HCT116 (cell line): ENCODE measurements at regions not wholly inside any gene's neighbourhood (a gene's known extent, or its start where the extent isn't known, plus 50 kb on each side); places are given as distances from the start of the nearest gene placed in this dataset.

Experiments used
- ATAC-seq: fragments of 200-7000 bp; cut with Tn5 transposase; 2 replicates; pipeline ENCODE4 v1.9.1; 2020; ENCODE audit warnings: mild to moderate bottlenecking, moderate library complexity
- BruUV-seq: library from RNA; stranded (reverse); fragments of 400-500 nt; replicated peaks from 2 replicates; lab custom pipeline; 2021; lab: Mats Ljungman, UMichigan
- CTCF ChIA-PET: fragments of 300-600 bp; sonication (Branson Sonifier 250); formaldehyde crosslinking; loops from one replicate; lab custom pipeline; 2021; ENCODE audit warnings: antibody characterized with exemption; lab: Charles Lee
- POLR2A ChIA-PET: fragments of 300-600, 350-600 bp; sonication (Branson Sonifier 250); formaldehyde crosslinking; loops from one replicate; lab custom pipeline; 2021; ENCODE audit warnings: antibody characterized with exemption; lab: Charles Lee
- RAD21 ChIA-PET, 2 experiments: fragments of 300-600 bp; sonication (Branson Sonifier 250); formaldehyde crosslinking; loops; one replicate each; lab custom pipeline; 2023; ENCODE audit warnings: low total read pairs in 2 of 2; ENCODE audit not compliant: uncharacterized antibody in 2 of 2, unreplicated experiment in 2 of 2, low non-redundant PET in 1 of 2; lab: Charles Lee
- DNase-seq: peaks from one replicate; pipeline ENCODE4 v3.0.0-alpha.2; 2010; ENCODE audit warnings: low read depth, low spot score
- H2AFZ ChIP-seq: fragments of 200-600 bp; shearing (Covaris generic), sonication (generic); 2 replicates; pipeline ENCODE4 v1.6.1; 2017; ENCODE audit warnings: low read depth, mixed run types, mixed read lengths, antibody characterized with exemption, low read length; ENCODE audit not compliant: poor library complexity, severe bottlenecking
- H3K27ac ChIP-seq: 2 replicates; pipeline ENCODE4 v1.5.1; 2012; ENCODE audit warnings: low read depth, low read length
- H3K27me3 ChIP-seq: fragments of 200-600 bp; sonication (generic); 2 replicates; pipeline ENCODE4 v1.6.1; 2016; ENCODE audit warnings: mixed run types, low read length, mixed read lengths; ENCODE audit not compliant: insufficient read depth
- H3K36me3 ChIP-seq, 2 experiments: fragments of 200-500 bp in 1 of 2; fragments of 200-600 bp in 1 of 2; sonication (Bioruptor generic) in 1 of 2; sonication (generic) in 1 of 2; 2 replicates each; pipeline versions ENCODE4 v1.5.1 to v1.6.1; 2014 to 2016; ENCODE audit warnings: low read length in 2 of 2, inconsistent platforms in 1 of 2, mixed read lengths in 1 of 2, mixed run types in 1 of 2; ENCODE audit not compliant: insufficient read depth in 2 of 2, control insufficient read depth in 1 of 2
- H3K4me1 ChIP-seq, 2 experiments: fragments of 200-600 bp in 1 of 2; sonication (generic) in 1 of 2; 2 replicates each; pipeline versions ENCODE4 v1.5.1 to v1.6.1; 2012 to 2017; ENCODE audit warnings: low read length in 2 of 2, inconsistent platforms in 1 of 2, mild to moderate bottlenecking in 1 of 2, mixed read lengths in 1 of 2, mixed run types in 1 of 2, moderate library complexity in 1 of 2; ENCODE audit not compliant: insufficient read depth in 2 of 2, control insufficient read depth in 1 of 2
- H3K4me2 ChIP-seq: fragments of 200-600 bp; sonication (generic); 2 replicates; pipeline ENCODE4 v1.6.1; 2017; ENCODE audit warnings: mixed run types, low read length, mixed read lengths
- H3K4me3 ChIP-seq, 2 experiments: fragments of 200-600 bp in 1 of 2; sonication (generic) in 1 of 2; replicated peaks in 1 of 2; 2 replicates each; pipeline ENCODE4 v1.5.1; 2011 to 2016; ENCODE audit warnings: low read length in 2 of 2, control low read depth in 1 of 2, low read depth in 1 of 2, mild to moderate bottlenecking in 1 of 2, mixed read lengths in 1 of 2, mixed run types in 1 of 2
- H3K79me2 ChIP-seq: fragments of 200-600 bp; sonication (generic); 2 replicates; pipeline ENCODE4 v1.6.1; 2017; ENCODE audit warnings: mild to moderate bottlenecking, mixed run types, low read length, moderate library complexity, mixed read lengths; ENCODE audit not compliant: insufficient read depth
- H3K9ac ChIP-seq: fragments of 200-600 bp; sonication (generic); 2 replicates; pipeline ENCODE4 v1.6.1; 2016; ENCODE audit warnings: low read length, mixed read lengths
- H3K9me2 ChIP-seq: fragments of 200-600 bp; sonication (generic), shearing (Covaris generic); 2 replicates; pipeline ENCODE4 v1.6.1; 2017; ENCODE audit warnings: mixed run types, mild to moderate bottlenecking, moderate library complexity; ENCODE audit not compliant: insufficient read depth
- H3K9me3 ChIP-seq, 2 experiments: fragments of 200-500 bp in 1 of 2; fragments of 200-600 bp in 1 of 2; sonication (Bioruptor generic) in 1 of 2; sonication (generic) in 1 of 2; 2 replicates each; pipeline ENCODE4 v1.6.1; 2014 to 2017; ENCODE audit warnings: low read length in 2 of 2, mixed read lengths in 2 of 2, inconsistent platforms in 1 of 2, low read depth in 1 of 2, mild to moderate bottlenecking in 1 of 2, mixed run types in 1 of 2, moderate library complexity in 1 of 2; ENCODE audit not compliant: control insufficient read depth in 1 of 2, insufficient read depth in 1 of 2
- H4K20me1 ChIP-seq: fragments of 200-600 bp; sonication (generic), shearing (Covaris generic); 2 replicates; pipeline ENCODE4 v1.6.1; 2017; ENCODE audit warnings: mixed run types, mild to moderate bottlenecking, moderate library complexity; ENCODE audit not compliant: insufficient read depth
- ATF3 ChIP-seq: IDR thresholded peaks from 2 replicates; pipeline ENCODE4 v1.6.1; 2012
- CBX3 ChIP-seq: IDR thresholded peaks from 2 replicates; pipeline ENCODE4 v1.6.1; 2012; ENCODE audit warnings: low read depth
- EGR1 ChIP-seq: IDR thresholded peaks from 2 replicates; pipeline ENCODE4 v1.6.1; 2012; ENCODE audit warnings: low read depth
- ELF1 ChIP-seq: IDR thresholded peaks from 2 replicates; pipeline ENCODE4 v1.6.1; 2012; ENCODE audit warnings: low read depth, borderline replicate concordance
- EZH2phosphoT487 ChIP-seq: fragments of 200-600 bp; IDR thresholded peaks from 2 replicates; pipeline ENCODE4 v1.6.1; 2018; ENCODE audit warnings: antibody characterized with exemption, borderline replicate concordance
- FOSL1 ChIP-seq: IDR thresholded peaks from 2 replicates; pipeline ENCODE4 v1.6.1; 2012; ENCODE audit warnings: low read depth
- JUND ChIP-seq: IDR thresholded peaks from 2 replicates; pipeline ENCODE4 v1.6.1; 2012
- POLR2A ChIP-seq: IDR thresholded peaks from 2 replicates; pipeline ENCODE4 v1.7.0; 2011; ENCODE audit warnings: borderline replicate concordance; ENCODE audit not compliant: insufficient read depth, insufficient read length; ENCODE audit errors: extremely low read depth
- POLR2AphosphoS5 ChIP-seq: IDR thresholded peaks from 2 replicates; pipeline ENCODE4 v1.6.1; 2011; ENCODE audit warnings: mild to moderate bottlenecking, low read depth, low read length, moderate library complexity
- SIN3A ChIP-seq: IDR thresholded peaks from 2 replicates; pipeline ENCODE4 v1.6.1; 2012; ENCODE audit warnings: low read depth
- SP1 ChIP-seq: IDR thresholded peaks from 2 replicates; pipeline ENCODE4 v1.6.1; 2012; ENCODE audit warnings: low read depth
- SRF ChIP-seq: IDR thresholded peaks from 2 replicates; pipeline ENCODE4 v1.6.1; 2012; ENCODE audit warnings: low read depth
- TCF7L2 ChIP-seq: IDR thresholded peaks from 2 replicates; pipeline ENCODE4 v1.7.0; 2011; ENCODE audit warnings: borderline replicate concordance, inconsistent platforms; ENCODE audit not compliant: insufficient read depth, insufficient read length; ENCODE audit errors: extremely low read depth
- YY1 ChIP-seq: IDR thresholded peaks from 2 replicates; pipeline ENCODE4 v1.6.1; 2011; ENCODE audit warnings: low read length, low read depth, moderate library complexity, mild to moderate bottlenecking; ENCODE audit not compliant: insufficient replicate concordance; ENCODE audit errors: extremely low read depth
- ZFX ChIP-seq: fragments of 450-650 bp; IDR thresholded peaks from 2 replicates; pipeline ENCODE4 v1.6.1; 2017
- ZNF274 ChIP-seq: fragments of 200-500 bp; sonication (Bioruptor generic); IDR thresholded peaks from 2 replicates; pipeline ENCODE4 v1.6.1; 2014; ENCODE audit warnings: mild to moderate bottlenecking, low read depth, low read length, inconsistent platforms
- intact Hi-C: fragments of 100-400 bp; cut with micrococcal nuclease; formaldehyde crosslinking; loops from 2 replicates; pipeline ENCODE4 v1.10.0; 2022
- TF ChIP-seq, protein P1 (sequence below), 3 experiments: fragments of 200-600 bp in 1 of 3; sonication (generic) in 1 of 3; IDR thresholded peaks in 2 of 3; conservative IDR thresholded peaks in 1 of 3; 2 replicates each; pipeline ENCODE4 v1.5.1; 2012 to 2017; ENCODE audit warnings: low read depth in 2 of 3, low read length in 2 of 3, antibody characterized with exemption in 1 of 3, borderline replicate concordance in 1 of 3, control low read depth in 1 of 3, mild to moderate bottlenecking in 1 of 3, mixed read lengths in 1 of 3, mixed run types in 1 of 3, moderate library complexity in 1 of 3; ENCODE audit not compliant: insufficient read depth in 1 of 3

- no peak for ATAC-seq
- Histone ChIP-seq H3K27ac (no peak overlapping the region), H3K79me2 (no peaks in the 10 kb centered on the region), H3K9me2 (no peaks in the 10 kb centered on the region), H3K4me2 (no peak overlapping the region), H3K4me1 (no peaks in the 10 kb centered on the region), H3K4me3 (no peak overlapping the region), H4K20me1 (no peaks in the 10 kb centered on the region), H3K27me3 (no peaks in the 10 kb centered on the region), H3K9ac (no peak overlapping the region), H3K36me3 (no peaks in the 10 kb centered on the region), H2AFZ (no peak overlapping the region), H3K9me3 (peaks cover 4 to 23% of the 10 kb centered on the region in 2 experiments; a peak in 2 of 4 replicates)
- intact Hi-C loops, result no loop called here
- no TSS peak for BruUV-seq
- ChIA-PET CTCF (no interaction called here), RAD21 (no interaction called here), POLR2A (no interaction called here)
- DNase-seq, result no peak
- TF ChIP-seq EZH2phosphoT487, result no peak
- TF ChIP-seq, protein P1, sequence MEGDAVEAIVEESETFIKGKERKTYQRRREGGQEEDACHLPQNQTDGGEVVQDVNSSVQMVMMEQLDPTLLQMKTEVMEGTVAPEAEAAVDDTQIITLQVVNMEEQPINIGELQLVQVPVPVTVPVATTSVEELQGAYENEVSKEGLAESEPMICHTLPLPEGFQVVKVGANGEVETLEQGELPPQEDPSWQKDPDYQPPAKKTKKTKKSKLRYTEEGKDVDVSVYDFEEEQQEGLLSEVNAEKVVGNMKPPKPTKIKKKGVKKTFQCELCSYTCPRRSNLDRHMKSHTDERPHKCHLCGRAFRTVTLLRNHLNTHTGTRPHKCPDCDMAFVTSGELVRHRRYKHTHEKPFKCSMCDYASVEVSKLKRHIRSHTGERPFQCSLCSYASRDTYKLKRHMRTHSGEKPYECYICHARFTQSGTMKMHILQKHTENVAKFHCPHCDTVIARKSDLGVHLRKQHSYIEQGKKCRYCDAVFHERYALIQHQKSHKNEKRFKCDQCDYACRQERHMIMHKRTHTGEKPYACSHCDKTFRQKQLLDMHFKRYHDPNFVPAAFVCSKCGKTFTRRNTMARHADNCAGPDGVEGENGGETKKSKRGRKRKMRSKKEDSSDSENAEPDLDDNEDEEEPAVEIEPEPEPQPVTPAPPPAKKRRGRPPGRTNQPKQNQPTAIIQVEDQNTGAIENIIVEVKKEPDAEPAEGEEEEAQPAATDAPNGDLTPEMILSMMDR (IDR thresholded peaks at IDR 0.05 in 2 of 3, conservative IDR thresholded peaks at IDR 0.05 in 1 of 3; ENCODE audit: borderline replicate concordance in 1 of 3, insufficient read depth in 1 of 3, low read depth in 2 of 3, low read length in 2 of 3), result peak in 1 of 3 experiments; percentile 25; a peak in 3 of 6 replicates
These were observed 597.9 kb upstream of the ADAMTS5 start for GRCh38 chr21:27564684-27565301.

DNA sequence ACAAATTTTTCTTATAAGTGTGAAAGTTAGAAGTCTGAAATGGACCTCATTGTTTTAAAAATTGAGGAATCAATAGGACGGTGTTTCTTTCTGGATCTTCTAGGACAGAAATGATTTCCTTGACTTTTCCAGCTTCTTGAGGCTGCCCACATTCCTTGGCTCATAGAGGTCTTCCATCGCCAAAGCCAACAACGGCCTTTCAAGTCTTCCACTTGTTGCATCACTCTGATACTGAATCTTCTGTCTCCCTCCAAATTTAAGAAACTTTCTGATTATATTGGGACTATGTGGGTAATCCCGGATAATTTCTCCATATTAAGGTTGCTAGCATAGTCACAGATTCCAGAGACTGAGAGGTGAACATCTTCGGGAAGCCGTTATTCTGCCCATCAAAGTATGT lies 595.4 kb upstream of the ADAMTS5 start:
- intact Hi-C loops, result no loop called here
- DNase-seq, result no peak
- Histone ChIP-seq H4K20me1 (no peaks in the 10 kb centered on the region), H3K9me3 (peaks cover 4 to 14% of the 10 kb centered on the region in 2 experiments; a peak in 2 of 4 replicates), H3K9ac (no peak overlapping the region), H3K27ac (no peak overlapping the region), H2AFZ (no peak overlapping the region), H3K4me1 (no peaks in the 10 kb centered on the region), H3K79me2 (no peaks in the 10 kb centered on the region), H3K36me3 (no peaks in the 10 kb centered on the region), H3K4me2 (no peak overlapping the region), H3K4me3 (no peak overlapping the region), H3K9me2 (no peaks in the 10 kb centered on the region), H3K27me3 (no peaks in the 10 kb centered on the region)
- RAD21 ChIA-PET, result no interaction called here
- CTCF ChIA-PET, result no interaction called here
- ATAC-seq, result no peak
- POLR2A ChIA-PET, result no interaction called here
- BruUV-seq, result no TSS peak
- TF ChIP-seq SP1, result no peak
- TF ChIP-seq FOSL1, result no peak
- no peak for TF ChIP-seq POLR2A
- no peak for TF ChIP-seq SRF
- TF ChIP-seq YY1, result no peak
- no peak for TF ChIP-seq JUND
- TF ChIP-seq ZFX, result no peak
- TF ChIP-seq SIN3A, result no peak
- TF ChIP-seq, protein P1 (IDR thresholded peaks at IDR 0.05 in 2 of 3, conservative IDR thresholded peaks at IDR 0.05 in 1 of 3; ENCODE audit: borderline replicate concordance in 1 of 3, insufficient read depth in 1 of 3, low read depth in 2 of 3, low read length in 2 of 3), result no peak
- no peak for TF ChIP-seq ELF1
- TF ChIP-seq ZNF274, result no peak
- TF ChIP-seq ATF3, result no peak
- TF ChIP-seq EGR1, result no peak
- TF ChIP-seq POLR2AphosphoS5, result no peak
- no peak for TF ChIP-seq EZH2phosphoT487
- TF ChIP-seq CBX3, result no peak
- TF ChIP-seq TCF7L2, result no peak
